GM21576 (cell line): ENCODE measurements at regions not wholly inside any gene's neighbourhood (a gene's known extent, or its start where the extent isn't known, plus 50 kb on each side); places are given as distances from the start of the nearest gene placed in this dataset.

Experiments used
- ATAC-seq: cut with Tn5 transposase; IDR thresholded peaks from one replicate; pipeline ENCODE4 v1.9.1; 2021; ENCODE audit warnings: mild to moderate bottlenecking, moderate library complexity; ENCODE audit not compliant: unreplicated experiment

DNA sequence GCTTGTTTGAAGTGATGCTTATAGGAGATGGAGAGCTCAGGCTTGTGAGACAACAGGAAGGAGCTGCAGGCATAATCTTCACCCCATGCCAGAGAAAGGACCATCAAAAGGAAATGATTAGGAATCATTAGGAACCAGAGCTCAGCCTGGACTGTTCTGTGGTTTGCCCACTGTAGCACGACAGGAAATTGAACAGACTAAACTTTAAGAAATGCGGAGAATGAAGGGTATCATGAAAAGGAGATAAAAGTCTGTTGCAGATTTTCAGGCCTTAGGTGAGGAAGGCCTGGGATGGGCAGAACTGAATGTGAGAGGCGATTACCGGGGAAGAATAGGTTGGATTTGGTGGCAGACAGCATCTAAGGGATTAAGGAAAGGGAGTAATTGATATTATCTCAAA is 292.0 kb upstream of the PLXNA2 start:
- no peak for ATAC-seq

DNA sequence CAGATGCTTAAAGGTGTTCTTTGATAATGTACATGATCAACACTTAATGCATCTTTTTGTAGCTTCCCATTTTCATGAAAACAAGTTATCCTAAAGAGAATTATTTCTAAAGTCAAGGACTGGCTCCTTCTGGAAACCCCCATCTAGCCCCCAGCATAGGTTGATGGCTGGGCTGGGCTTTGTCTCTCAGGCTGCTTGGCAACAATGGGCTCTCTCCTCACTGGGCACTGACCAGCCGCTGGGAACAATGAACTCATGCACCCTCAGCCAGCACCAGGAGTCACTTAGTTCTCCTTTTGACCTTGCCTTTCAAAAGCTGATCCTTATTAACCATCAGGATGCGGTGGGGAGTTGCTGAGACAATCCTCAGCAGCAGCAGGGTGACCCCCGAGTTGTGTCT is 293.0 kb upstream of the PLXNA2 start:
- no peak for ATAC-seq

DNA sequence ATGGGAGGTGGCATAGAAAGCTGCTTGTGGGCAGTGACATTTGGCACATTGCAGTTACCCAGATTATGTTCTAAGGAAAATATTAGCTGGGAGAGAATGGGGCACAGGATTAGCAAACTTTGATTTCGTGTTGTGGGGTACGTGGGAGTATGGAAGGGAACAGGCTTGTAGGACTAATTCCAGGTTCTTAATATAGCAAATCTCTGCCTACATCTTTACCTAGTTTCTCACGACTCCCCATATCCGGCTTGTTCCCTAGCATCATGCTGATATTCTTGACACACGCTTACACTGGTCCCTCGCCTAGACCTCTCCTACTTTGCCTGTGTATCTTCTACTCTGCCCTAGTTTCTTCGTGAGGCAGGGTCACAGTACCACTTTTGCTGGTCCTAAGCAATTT is 293.9 kb upstream of the PLXNA2 start:
- ATAC-seq: no peak

DNA sequence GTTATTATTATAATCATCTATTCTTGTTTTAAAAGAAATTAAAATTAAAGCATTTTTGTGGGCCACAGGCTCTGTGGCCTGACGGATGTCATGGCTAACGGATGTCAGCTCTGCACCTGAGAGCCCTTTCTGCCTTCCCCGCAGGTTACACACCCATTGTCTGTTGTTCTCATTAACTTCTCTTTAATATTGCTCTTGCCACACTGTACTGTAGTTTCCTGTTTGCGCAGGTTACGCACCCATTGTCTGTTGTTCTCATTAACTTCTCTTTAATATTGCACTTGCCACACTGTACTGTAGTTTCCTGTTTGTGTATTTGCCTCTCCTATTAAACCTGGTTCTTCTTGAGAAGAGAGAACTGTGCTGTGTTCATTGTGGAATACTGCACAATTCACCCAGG is 294.4 kb upstream of the PLXNA2 start:
- ATAC-seq: no peak

DNA sequence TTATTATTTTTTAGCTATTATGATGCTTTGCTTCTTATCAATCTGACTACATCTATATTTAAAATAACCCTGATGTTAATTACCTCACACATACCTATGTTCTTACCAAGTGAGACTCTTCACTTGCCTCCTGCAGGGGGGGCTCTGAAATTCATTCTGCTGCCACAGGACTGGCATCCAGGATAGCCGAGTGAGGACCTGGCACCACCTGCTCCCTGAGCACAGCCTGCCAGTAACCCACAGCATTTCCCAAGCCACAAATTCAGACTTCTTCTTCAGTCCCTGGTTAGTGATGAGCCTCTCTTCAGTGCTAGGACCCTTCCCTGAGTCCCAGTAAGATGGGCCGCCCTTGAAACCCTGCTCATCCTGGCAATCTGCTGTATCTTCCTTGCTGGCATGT is 296.5 kb upstream of the PLXNA2 start:
- no peak for ATAC-seq

DNA sequence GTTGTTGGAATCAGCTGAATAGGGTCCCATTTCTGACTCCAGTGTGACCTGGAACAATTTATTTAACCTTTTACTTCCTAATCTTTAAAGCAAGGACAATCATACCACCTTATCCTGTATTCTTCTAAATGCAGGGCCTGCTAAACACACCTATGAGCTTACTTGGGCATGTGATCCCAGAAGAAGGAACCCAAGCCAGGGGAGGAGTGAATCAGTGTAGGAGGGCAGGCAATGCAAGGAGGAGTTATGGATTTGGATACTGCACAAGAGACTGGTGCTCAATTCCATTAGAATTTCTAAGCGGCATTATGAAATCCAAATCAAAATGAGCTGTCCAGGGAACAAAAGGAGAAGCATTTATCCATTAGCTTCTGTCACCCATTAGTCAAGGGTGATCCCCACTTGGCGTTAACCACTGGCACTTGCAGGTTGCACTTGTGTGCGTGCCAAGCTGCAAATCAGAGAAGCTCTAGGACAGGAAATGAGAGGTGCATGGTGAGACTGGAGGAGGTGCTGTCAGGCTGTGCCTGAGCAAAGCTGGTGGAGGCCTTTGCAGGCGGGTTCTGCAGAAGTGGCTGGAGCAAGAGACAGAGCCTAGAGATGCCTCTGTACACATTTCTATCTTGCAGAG is 297.2 kb upstream of the PLXNA2 start:
- ATAC-seq: no peak

DNA sequence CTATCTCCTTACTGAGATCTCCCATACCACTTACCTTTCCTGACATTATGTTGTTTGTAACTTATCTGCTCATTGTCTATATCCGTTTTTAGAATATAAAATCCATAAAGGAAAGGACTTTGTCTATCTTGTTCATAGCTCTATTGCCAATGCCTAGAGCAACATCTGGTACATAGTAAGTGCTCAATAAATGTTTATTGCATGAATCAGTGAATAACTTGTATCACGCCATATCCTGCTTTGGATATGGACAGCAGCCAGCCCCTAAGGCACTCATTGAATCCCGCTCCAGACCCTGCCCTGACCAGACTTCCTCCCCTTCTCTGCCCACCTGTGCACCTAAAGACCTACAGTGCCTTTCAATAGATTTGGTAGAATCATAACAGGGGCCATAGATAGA is 298.1 kb upstream of the PLXNA2 start:
- no peak for ATAC-seq

DNA sequence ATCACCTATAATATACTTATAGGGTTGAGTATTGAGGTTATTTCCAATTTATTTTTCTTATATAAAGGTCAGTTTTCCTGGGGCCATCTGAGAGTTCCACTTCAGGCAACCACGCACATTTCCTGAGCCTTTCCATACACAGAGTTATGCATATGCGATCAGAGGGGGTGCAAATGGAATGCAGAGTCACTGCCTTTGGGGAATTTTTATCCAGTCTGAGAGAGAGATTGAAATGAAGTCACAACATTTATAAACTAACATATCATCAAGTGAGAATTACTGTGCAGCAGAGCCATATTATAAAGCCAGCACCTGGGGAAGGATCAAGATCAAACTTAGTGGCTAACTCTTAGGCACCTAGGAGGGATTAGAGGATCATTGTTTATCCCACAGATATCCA is 299.9 kb upstream of the PLXNA2 start:
- no peak for ATAC-seq

DNA sequence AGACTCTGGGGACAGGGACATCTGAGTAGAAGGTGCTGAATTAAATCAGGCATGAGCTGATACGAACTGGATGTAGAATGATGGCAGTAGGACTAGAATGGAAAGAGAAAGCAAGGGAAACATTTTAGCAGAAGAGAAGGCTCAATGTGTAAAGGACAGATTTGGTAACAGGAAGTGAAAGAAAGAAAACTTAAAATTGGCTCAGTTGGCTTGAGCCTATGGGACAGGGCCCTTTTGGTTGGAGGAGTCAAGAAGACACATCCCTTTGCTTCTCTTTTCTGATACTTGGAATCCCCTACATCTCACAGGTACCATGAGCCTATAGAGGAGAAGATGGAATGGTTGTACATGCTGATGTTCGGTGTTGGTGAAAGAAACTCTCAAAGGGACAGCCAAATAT is 300.6 kb upstream of the PLXNA2 start:
- ATAC-seq: no peak

DNA sequence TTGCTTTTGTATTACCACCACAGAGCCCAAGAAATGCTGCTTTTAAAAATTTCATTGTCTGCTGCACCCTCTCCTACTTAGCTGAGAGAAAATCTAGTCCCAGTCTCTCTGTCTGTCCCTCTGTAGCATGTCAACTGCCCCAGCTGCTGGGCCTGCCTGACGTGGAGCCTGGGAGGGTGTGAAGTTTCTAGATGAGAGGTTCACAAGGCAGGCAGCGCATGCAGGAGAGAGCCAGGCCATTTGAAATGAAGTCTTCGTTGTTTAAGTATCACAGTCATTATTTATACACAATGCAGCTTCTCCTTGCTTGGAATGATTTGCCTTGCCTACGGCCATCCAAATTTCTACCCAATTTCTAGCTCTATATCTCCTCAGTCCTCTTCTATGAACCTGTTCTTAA is 306.8 kb upstream of the PLXNA2 start:
- no peak for ATAC-seq

DNA sequence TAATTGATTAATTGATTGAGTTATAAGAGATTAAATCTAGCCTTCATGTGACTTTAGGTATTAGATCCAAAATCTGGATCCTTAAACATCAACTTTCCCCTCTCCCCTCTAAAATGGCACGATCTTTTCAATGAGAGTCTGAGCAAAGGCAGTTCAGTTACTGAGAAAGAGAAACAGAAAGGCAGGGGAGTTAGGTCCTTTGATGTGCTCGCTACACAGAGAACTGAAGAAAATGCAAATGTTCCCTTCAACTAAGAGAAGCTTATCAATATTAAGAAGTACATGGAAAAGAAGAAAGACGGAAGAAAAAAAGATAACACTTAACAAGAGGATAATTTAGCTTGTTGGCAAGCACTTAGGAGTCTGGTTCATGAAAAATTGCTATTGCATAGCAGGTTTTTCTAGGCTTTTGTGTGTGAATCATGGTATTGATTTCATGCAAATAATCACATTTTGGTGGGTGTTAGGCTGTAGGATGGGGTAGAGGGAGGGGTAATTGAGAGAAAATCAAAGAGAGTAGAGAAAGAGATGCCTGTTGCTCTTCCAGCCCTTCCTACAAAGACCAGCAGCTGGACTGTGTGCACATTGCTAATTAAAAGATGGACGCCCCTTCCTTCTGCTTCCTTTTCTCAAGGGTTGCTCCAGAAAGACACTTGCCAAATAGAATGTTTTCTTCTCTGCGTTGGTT is 307.6 kb upstream of the PLXNA2 start:
- no peak for ATAC-seq

DNA sequence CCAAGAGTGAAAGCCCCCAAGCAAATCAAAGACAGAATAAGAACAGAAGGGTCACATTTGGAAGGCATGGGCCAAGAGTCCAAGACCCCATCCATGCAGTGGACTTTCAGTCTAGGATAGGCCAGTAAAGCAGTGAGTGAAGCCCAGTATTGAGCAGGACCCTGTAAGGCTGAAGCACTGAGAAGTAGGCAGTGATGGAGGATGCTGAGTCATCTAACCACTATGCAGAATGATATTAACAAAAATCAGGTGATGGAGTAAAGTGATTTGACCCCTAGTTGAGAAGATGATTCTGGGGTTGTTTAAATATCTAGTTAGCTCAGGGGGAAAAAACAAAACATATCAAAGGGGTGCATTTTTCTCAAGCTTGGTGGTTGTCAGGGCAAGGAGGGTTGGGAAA is 308.7 kb upstream of the PLXNA2 start:
- ATAC-seq: no peak

DNA sequence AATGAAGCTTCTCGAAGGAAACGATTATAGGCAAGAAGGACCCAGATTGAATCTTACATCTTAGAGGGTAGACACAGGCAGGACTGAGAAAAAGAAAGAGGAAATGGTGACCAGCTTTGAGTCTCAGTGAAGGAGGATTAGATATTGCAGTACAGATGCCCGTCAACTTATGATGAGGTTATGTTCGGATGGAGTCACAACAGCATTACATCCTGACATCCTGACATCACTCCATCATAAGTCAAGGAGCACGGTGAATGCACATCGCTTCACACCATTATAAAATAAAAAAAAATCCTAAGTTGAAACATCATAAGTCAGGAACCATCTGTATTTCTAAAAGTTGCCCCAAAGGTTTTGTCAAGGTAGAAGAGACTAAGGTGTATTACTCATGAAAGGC is 312.3 kb upstream of the PLXNA2 start:
- no peak for ATAC-seq

DNA sequence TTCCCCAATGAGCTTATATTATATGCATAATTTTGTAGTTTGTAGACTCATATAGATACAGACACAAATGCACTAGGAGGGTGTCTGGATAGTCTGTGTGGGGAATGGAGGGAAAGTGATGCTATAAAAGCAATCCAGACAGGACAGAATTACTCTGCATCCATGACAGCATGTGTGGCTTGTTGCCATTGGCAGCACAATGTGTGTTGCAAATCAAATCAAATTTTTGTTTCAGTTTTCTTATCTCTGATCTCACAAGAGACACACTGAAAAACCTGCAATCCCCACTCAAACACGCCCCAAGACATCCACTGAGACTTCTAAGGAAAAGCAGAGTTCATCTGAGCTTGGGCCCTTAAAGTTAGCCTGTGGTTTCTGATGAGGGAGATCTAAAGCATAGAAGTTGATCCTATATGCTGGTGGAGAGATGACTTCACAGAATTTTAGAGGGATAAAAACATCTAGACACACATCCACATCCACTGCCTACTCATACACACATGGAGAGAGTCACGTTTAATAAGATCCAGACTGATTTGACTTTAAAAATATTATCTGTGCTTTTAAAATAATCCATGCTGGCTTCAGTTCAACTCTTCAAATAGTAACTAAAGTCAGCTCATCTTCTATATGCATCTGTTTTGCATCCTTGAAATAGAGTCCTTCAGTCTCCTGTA is 313.0 kb upstream of the PLXNA2 start:
- no peak for ATAC-seq

DNA sequence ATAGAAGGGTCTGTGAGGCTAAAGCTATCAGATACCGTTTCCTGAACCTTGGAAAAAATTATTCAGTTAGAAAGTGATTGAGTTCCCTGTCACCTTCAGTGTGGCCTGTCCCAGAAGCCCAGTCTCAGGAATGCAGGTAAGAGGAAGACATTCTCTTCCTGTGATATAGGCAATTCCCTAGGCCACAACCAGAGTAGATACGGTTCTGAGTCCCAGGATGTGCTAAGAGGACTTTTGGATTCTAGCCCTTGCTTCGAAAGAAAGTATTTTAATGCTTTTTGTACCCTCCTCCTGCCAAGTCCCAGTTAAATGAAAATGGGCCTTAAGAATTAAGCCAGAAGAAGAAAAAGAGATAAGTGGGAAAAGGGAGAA is 313.5 kb upstream of the PLXNA2 start:
- no peak for ATAC-seq

DNA sequence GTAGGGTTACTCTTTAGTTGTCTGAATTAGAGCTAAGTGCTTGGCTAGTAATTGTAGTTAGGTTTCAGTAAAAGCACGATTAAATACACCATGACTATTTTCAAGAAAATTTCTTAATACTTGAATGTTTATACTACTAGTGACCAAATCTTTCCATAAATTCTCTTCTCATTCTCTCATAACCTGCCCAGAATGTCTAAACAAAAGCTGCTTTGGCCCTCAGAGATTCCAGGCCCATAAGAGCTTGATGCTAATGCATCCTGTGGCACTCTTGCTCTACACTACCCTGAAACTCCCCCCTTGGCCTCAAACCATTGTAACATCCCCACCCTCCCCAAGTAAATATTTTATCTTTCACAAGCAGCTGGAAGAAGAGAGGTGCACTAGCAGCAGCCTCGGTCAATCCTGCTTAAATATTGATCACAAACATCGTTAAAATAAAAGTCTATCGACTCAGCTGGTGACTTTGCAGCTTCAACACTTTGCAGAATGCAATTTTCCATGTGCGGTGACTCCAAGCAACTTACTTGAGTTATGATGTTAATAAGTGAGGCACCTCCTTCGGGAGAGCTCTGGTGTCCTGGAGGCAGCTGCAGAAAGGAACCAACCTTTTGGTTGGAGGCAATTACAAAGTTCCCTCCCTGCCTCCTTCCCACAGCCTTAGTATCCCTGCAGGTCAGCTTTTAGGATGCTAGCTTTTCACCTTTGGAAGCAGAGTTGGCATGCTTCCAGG is 315.6 kb upstream of the PLXNA2 start:
- no peak for ATAC-seq

DNA sequence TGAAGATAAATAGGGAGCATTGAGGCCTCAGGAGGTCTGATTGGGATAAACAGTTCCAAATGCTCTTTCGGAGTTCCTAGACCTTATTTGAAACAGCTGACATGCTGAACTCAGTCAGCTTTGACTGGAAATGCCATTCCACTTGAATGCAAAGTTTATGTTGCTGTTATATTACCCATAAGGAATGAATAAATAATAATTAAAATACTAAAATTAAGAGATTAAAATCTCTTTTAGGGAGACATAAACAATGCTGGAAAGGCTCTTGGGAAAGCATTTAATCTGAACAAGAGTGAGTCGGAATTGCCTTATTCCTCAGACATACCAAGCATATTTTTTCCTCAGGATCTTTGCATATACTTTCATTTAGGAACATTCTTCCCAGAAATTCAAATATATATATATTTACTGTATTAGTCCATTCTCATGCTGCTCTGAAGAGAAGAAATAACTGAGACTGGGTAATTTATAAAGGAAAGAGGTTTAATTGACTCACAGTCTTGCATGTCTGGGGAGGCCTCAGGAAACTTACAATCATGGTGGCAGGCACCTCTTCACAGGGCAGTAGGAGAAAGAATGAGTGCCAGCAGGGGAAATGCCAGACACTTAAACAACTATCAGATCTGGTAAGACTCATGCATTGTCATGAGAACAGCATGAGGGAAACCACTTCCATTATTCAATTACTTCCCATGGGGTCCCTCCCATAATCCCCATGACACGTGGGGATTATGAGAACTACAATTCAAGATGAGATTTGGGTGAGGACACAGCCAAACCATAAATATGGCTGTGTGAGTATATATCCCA is 318.2 kb upstream of the PLXNA2 start:
- no peak for ATAC-seq

DNA sequence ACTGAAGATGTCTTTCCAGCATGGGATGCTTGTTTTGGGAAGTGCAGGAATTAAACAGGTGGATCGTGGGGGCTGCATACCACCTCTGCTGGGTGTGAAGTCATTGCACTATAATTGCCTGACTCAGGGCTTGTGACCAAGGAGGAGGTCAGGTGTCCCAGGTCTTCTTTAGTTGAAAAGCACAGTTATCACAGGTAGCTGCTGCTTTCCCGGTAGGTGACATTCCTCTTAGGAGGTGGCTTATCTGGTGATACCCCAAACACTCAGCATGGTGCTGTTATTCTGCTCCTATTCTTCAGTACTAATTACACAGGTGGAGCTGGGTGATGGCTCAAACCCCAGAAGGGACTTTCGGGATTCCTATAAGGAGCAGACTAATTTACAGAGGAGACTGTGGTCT is 320.3 kb upstream of the PLXNA2 start:
- ATAC-seq: no peak

DNA sequence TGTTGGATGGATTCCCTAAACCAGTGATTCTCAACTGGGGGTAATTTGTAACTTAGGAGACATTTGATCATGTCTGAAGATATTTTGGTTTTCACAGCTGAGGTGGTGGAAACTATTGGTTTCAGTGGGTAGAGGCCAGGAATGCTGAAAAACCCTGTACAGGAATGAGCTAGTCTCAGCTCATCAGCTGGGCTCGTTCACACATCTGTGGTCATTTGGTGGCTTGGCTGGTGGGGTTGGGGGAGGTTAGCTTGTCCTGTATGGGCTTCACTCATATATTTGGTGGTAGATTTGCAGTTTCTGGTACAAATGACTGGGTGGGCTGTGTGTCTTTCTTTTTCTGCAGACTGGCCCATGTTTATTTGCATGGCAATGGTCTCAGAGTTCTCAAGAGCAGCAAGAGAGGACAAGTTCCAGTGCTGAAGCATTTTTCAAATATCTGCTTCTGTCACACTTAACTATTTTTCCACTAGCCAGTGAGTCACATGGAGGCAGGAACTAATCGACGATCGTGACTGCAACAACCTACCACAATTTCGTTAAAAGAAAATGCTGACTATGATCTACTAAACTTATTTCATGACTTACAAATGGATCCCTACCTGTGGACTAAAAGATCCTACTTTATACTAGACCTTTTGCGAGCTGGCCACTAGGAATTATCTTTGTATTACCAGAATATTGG is 321.7 kb upstream of the PLXNA2 start:
- ATAC-seq: no peak

DNA sequence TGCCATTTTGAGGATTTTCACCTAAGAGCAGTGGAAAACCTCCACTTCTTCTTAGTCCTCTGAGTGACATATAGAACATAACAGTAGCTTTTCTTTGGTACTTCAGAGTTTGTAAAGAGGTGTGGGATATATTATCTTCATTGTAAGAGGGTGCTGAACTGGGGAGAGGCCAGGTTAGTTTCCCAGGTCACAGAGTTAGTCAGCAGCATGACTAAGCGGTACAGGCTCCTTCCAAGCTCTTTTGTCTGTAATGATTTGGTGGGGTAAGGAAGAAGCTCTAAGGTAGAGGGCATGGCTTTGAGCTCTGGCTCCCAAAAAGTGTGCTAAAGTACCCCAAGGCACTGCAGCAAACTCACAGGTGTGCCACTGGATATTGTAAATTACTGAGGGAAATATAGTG is 325.0 kb upstream of the PLXNA2 start:
- no peak for ATAC-seq
